ENCODE measurements at regions not wholly inside any gene's neighbourhood (a gene's known extent, or its start where the extent isn't known, plus 50 kb on each side); places are given as distances from the start of the nearest gene placed in this dataset.

GRCh38 chr1:82560566-82560965 lies 759.8 kb downstream of the ADGRL2 start:
- TF ChIP-seq POLR2AphosphoS5 (IDR thresholded peaks at IDR 0.05; ENCODE audit: low read length) (no peak), FOS (IDR thresholded peaks at IDR 0.05; ENCODE audit: borderline replicate concordance, extremely low read depth, insufficient read length) (no peak), GATAD2B (conservative IDR thresholded peaks at IDR 0.05; ENCODE audit: low read depth) (no peak), SPI1 (IDR thresholded peaks at IDR 0.05; ENCODE audit: borderline replicate concordance, insufficient read depth, low read depth, low read length) (no peak), CBFB (IDR thresholded peaks at IDR 0.05; ENCODE audit: low read depth) (no peak), RBBP5 (conservative IDR thresholded peaks at IDR 0.05) (no peak), ZZZ3 (IDR thresholded peaks at IDR 0.05; ENCODE audit: control insufficient read depth, insufficient read length, low read depth) (no peak), GABPA (IDR thresholded peaks at IDR 0.05; ENCODE audit: low read depth) (no peak)
